ENCODE measurements at regions not wholly inside any gene's neighbourhood (a gene's known extent, or its start where the extent isn't known, plus 50 kb on each side); places are given as distances from the start of the nearest gene placed in this dataset.
"Not testable (repeated sequence)": the region's sequence is repeated elsewhere in the genome, so short reads cannot be mapped to it uniquely, and the experiment has no call there.

DNA sequence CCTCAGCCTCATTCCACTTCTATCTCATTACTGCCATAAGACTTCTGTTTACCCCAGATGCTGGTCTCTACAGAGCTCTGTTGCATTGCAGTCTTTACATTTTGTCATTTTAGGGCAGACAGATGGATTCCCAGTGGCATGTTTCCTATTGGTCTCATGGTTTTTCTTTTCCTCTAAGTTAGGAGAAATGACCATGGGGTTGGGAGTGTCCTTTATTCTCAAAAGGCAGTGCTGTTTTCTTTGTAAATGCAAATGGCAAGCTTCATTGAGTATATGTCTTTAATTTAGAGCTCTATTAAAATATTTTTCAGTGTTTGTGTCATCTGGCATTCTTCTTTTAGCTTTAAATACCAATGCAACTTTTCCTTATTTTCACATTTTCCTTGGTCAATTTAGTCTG lies 57.0 kb downstream of the MSTN start:
- no peaks in the 10 kb centered on the region for H3K27me3 Mint-ChIP-seq (ENCODE audit: low read depth)
- no peak overlapping the region for H3K27ac Mint-ChIP-seq (ENCODE audit: unreplicated experiment)
- TF ChIP-seq, protein P1, sequence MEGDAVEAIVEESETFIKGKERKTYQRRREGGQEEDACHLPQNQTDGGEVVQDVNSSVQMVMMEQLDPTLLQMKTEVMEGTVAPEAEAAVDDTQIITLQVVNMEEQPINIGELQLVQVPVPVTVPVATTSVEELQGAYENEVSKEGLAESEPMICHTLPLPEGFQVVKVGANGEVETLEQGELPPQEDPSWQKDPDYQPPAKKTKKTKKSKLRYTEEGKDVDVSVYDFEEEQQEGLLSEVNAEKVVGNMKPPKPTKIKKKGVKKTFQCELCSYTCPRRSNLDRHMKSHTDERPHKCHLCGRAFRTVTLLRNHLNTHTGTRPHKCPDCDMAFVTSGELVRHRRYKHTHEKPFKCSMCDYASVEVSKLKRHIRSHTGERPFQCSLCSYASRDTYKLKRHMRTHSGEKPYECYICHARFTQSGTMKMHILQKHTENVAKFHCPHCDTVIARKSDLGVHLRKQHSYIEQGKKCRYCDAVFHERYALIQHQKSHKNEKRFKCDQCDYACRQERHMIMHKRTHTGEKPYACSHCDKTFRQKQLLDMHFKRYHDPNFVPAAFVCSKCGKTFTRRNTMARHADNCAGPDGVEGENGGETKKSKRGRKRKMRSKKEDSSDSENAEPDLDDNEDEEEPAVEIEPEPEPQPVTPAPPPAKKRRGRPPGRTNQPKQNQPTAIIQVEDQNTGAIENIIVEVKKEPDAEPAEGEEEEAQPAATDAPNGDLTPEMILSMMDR (conservative IDR thresholded peaks at IDR 0.05), result no peak
- no peaks in the 10 kb centered on the region for H3K36me3 Mint-ChIP-seq (ENCODE audit: low read depth)
- H3K4me3 Mint-ChIP-seq, result no peak overlapping the region
- H3K4me1 Mint-ChIP-seq, result no peaks in the 10 kb centered on the region
- no peak for DNase-seq (ENCODE audit: low read depth, low spot score)
- H3K9me3 Mint-ChIP-seq, result peaks cover 5% of the 10 kb centered on the region

DNA sequence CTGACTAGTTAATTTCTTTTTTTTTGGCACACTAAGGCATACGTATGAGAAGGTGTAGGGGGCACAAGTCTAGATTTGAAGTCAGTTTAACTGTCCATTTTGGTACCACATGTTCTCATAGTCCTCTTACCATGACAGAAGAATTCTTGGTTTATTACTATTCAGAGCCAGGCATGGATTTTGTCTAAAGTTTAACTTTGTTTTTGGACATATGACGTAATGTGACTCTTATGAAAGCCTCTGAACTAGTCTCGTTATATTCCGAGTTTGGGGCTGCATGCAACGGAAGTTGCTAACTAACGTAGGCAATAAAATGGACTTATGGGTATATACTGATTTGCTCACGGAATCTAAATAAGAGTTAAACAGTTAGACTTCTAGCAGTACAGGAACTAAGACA lies 62.9 kb downstream of the MSTN start:
- H3K4me1 Mint-ChIP-seq, result no peaks in the 10 kb centered on the region
- no peaks in the 10 kb centered on the region for H3K27me3 Mint-ChIP-seq (ENCODE audit: low read depth)
- no peak overlapping the region for H3K27ac Mint-ChIP-seq (ENCODE audit: unreplicated experiment)
- H3K36me3 Mint-ChIP-seq (ENCODE audit: low read depth), result no peaks in the 10 kb centered on the region
- H3K4me3 Mint-ChIP-seq, result no peak overlapping the region
- TF ChIP-seq, protein P1 (conservative IDR thresholded peaks at IDR 0.05), result no peak
- peaks cover 11% of the 10 kb centered on the region for H3K9me3 Mint-ChIP-seq
- no peak for DNase-seq (ENCODE audit: low read depth, low spot score)

DNA sequence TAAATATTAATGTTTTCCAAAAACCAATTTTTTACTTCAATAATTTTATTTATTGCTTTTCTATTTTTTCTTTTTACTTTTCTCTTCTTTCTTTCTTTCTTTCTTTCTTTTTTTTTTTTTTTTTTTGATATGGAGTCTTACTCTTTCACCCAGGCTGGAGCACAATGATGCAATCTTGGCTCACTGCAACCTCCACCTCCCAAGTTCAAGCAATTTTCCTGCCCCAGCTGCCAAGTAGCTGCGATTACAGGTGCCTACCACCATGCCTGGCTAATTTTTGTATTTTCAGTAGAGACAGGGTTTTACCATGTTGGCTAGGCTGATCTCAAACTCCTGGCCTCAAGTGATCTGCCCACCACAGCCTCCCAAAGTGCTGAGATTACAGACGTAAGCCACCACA lies 63.9 kb downstream of the MSTN start:
- H3K27ac Mint-ChIP-seq (ENCODE audit: unreplicated experiment), result not testable (repeated sequence)

DNA sequence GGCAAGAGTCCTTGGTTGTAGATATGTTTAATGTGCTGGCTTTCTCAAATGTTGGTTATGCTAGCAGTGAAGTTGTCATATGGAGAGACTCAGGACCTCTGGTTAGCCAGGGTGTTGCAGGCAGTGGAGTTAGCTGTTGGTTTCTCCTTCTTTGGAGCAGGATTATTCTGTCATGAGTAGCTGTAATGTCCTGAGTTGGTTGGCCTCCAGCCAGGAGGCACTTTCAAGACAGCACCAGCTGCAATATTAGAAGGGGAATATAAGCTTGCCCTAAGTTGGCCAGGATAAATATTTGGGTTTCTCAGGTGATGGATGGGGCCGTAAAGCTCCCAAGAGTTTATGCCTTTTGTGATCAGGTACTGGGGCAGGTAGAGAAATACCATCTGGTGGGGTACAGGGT lies 65.5 kb downstream of the MSTN start:
- Mint-ChIP-seq H3K36me3 (ENCODE audit: low read depth) (no peaks in the 10 kb centered on the region), H3K4me3 (no peak overlapping the region), H3K4me1 (no peaks in the 10 kb centered on the region), H3K27ac (ENCODE audit: unreplicated experiment) (no peak overlapping the region), H3K9me3 (peaks cover 14% of the 10 kb centered on the region), H3K27me3 (ENCODE audit: low read depth) (peaks cover 4% of the 10 kb centered on the region)
- TF ChIP-seq, protein P1 (conservative IDR thresholded peaks at IDR 0.05), result no peak
- DNase-seq (ENCODE audit: low read depth, low spot score), result no peak

More for the DNA sequence above, 63.9 kb downstream of the MSTN start:
- not testable (repeated sequence) for H3K4me1 Mint-ChIP-seq; H3K4me3 Mint-ChIP-seq; H3K36me3 Mint-ChIP-seq (ENCODE audit: low read depth); H3K27me3 Mint-ChIP-seq (ENCODE audit: low read depth); DNase-seq (ENCODE audit: low read depth, low spot score)
- H3K9me3 Mint-ChIP-seq, result peaks cover 11% of the 10 kb centered on the region

DNA sequence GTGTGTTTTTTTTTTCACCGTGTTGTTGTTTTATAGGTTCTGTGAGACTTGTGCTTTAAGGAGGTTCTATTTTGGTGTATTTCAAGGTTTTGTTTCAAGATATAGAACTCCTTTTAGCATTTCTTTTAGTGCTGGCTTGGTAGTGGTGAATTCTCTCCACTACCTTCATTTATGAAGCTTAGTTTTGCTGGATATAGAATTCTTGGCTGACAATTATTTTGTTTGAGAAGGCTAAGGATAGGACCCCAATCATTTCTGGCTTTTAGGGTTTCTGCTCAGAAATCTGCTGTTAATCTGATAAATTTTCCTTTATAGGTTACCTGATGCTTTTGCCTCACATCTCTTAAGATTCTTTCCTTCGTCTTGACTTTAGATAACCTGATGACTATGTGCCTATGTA lies 66.8 kb downstream of the MSTN start:
- H3K4me3 Mint-ChIP-seq, result no peak overlapping the region

DNA sequence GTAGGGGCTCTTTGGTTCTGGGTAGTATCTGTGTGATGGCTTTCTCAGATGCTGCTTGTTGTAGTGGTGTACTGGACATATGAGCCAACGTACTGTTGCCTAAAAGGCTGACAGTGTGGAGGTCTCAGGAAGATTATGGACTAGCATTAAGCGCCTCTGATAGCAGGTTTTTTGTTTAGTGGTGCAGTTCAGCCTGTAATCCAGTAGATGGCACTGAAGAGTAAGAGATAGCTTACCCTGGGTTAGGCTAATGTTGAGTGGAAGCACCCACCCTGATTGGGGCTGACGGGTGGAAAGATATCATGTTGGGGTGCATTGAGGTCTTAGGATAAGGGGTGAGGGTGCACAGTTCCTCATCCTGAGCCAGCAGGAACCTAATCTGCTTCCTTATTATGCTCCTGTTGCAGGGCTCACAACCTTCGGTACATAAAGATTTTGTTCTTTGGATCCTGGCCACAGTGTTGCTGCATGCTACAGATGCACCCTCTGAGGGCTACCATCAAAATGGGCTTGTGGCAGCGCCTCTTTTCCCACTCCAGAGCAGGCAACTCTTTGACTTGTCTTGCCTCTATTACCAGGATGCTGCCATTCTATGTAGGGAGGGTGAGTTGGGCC lies 79.6 kb downstream of the MSTN start:
- no peaks in the 10 kb centered on the region for H3K27me3 Mint-ChIP-seq (ENCODE audit: low read depth)
- no peak for DNase-seq (ENCODE audit: low read depth, low spot score)
- H3K36me3 Mint-ChIP-seq (ENCODE audit: low read depth), result peaks cover 8% of the 10 kb centered on the region
- H3K9me3 Mint-ChIP-seq, result peaks cover 17% of the 10 kb centered on the region
- no peaks in the 10 kb centered on the region for H3K4me1 Mint-ChIP-seq
- TF ChIP-seq, protein P1 (conservative IDR thresholded peaks at IDR 0.05), result peak; percentile 48
- H3K27ac Mint-ChIP-seq (ENCODE audit: unreplicated experiment), result no peak overlapping the region
- H3K4me3 Mint-ChIP-seq, result no peak overlapping the region

More for the DNA sequence above, 66.8 kb downstream of the MSTN start:
- DNase-seq (ENCODE audit: low read depth, low spot score), result no peak
- Mint-ChIP-seq H3K4me1 (no peaks in the 10 kb centered on the region), H3K27me3 (ENCODE audit: low read depth) (peaks cover 8% of the 10 kb centered on the region), H3K9me3 (peaks cover 18% of the 10 kb centered on the region), H3K36me3 (ENCODE audit: low read depth) (no peaks in the 10 kb centered on the region), H3K27ac (ENCODE audit: unreplicated experiment) (no peak overlapping the region)
- TF ChIP-seq, protein P1 (conservative IDR thresholded peaks at IDR 0.05), result no peak
